Stimulated activated CD4-positive, alpha-beta T cell treated with anti-CD3 and anti-CD28 coated beads, TNF-alpha, amount 100 ng/mL, for 48 hours (primary cell): ENCODE measurements at regions not wholly inside any gene's neighbourhood (a gene's known extent, or its start where the extent isn't known, plus 50 kb on each side); places are given as distances from the start of the nearest gene placed in this dataset.
"Not testable (repeated sequence)": the region's sequence is repeated elsewhere in the genome, so short reads cannot be mapped to it uniquely, and the experiment has no call there.

Experiments used
- DNase-seq, 3 donors: peaks; one replicate each; pipeline ENCODE4 v3.0.0-alpha.2; 2020; ENCODE audit warnings: low read depth in 3 of 3

GRCh38 chr7:39758234-39758970 is 135.0 kb downstream of the RALA start:
- DNase-seq: no peak

GRCh38 chr7:39761449-39761848 is 138.1 kb downstream of the RALA start:
- DNase-seq: no peak

- DNase-seq: not testable (repeated sequence)
Measured at GRCh38 chr7:39762466-39762865, 139.1 kb downstream of the RALA start.

GRCh38 chr7:39762881-39763280 is 139.5 kb downstream of the RALA start:
- DNase-seq: not testable (repeated sequence)

- not testable (repeated sequence) for DNase-seq
Measured at GRCh38 chr7:39765833-39766232, 142.5 kb downstream of the RALA start.

- not testable (repeated sequence) for DNase-seq
Measured at GRCh38 chr7:39768439-39768838, 145.1 kb downstream of the RALA start.

- DNase-seq: not testable (repeated sequence)
Measured at GRCh38 chr7:39774341-39774851, 151.0 kb downstream of the RALA start.

- not testable (repeated sequence) for DNase-seq
Measured at GRCh38 chr7:39781557-39781956, 158.2 kb downstream of the RALA start.

- DNase-seq: not testable (repeated sequence)
Measured at GRCh38 chr7:39786440-39786839, 163.1 kb downstream of the RALA start.

GRCh38 chr7:39791035-39791434 is 159.0 kb upstream of the CDK13 start:
- not testable (repeated sequence) for DNase-seq

GRCh38 chr7:39791911-39792310 is 158.1 kb upstream of the CDK13 start:
- DNase-seq: not testable (repeated sequence)

GRCh38 chr7:39793026-39793425 is 157.0 kb upstream of the CDK13 start:
- DNase-seq: not testable (repeated sequence)

GRCh38 chr7:39793851-39794250 is 156.2 kb upstream of the CDK13 start:
- DNase-seq: not testable (repeated sequence)

- DNase-seq: not testable (repeated sequence)
Measured at GRCh38 chr7:39796947-39797346, 153.1 kb upstream of the CDK13 start.

GRCh38 chr7:39798077-39798476 is 152.0 kb upstream of the CDK13 start:
- DNase-seq: not testable (repeated sequence)

- no peak for DNase-seq
Measured at GRCh38 chr7:39808796-39809481, 141.1 kb upstream of the CDK13 start.

- no peak for DNase-seq
Measured at GRCh38 chr7:39810204-39810642, 139.8 kb upstream of the CDK13 start.

GRCh38 chr7:39810710-39811109 is 139.3 kb upstream of the CDK13 start:
- no peak for DNase-seq

- no peak for DNase-seq
Measured at GRCh38 chr7:39811161-39811614, 138.9 kb upstream of the CDK13 start.

GRCh38 chr7:39816462-39817060 is 133.5 kb upstream of the CDK13 start:
- no peak for DNase-seq

GRCh38 chr7:39819514-39819913 is 130.5 kb upstream of the CDK13 start:
- no peak for DNase-seq

- DNase-seq: no peak
Measured at GRCh38 chr7:39824456-39825200, 125.4 kb upstream of the CDK13 start.
